NCI-H446 (cell line): ENCODE measurements at regions not wholly inside any gene's neighbourhood (a gene's known extent, or its start where the extent isn't known, plus 50 kb on each side); places are given as distances from the start of the nearest gene placed in this dataset.

ENCODE experiments used
- DNase-seq, 2 experiments: peaks; one replicate each; lab custom pipeline; 2025; lab: John Stamatoyannopoulos, UW

DNA sequence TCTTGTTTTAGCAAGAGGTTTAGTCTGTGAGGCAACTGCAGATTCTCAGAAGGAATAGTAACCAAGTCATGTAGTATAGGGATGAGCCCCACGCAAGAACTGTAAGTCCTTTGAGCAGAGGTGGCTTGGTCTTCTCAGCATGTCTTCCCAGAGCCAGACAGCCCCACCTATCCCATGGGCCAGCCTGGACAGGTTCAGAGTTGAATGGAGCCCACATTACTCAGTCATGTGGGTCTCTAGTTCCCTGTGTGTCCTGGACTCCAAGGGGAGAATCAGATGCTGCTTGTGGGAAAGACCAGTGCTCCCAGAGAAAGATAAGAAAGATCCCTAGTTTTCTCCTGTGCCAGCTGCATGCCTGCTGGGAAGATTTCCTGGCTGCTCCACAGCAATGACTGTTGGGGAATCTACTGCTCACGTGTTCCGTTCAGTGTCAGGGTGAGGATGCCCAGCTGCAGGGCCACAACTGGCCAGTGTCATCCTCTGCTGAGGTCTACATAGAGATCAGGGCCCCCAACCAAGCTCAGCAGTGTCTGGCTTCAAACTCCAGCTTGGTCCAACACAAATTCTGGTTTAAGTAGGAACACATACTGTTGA is 66.9 kb upstream of the UNC5B start:
- DNase-seq = no peak

DNA sequence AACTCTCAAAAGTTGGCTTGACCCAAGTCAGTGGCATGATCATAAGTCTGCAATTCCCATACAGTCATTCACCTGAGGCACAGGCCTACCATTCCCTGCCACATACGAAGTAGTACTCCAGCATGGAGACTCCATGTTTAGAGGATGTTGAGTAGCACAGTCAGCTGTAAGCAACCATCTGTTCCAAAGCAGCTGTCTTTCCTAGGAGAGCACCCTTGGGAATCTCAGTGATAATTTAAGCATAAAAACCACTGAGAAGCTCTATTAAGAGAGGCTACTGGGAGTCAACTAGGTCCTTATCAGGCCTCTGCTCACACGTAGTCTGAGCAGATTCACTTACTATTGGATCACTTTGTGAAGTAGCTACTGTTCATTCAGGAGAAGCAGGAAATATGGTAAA is 61.6 kb upstream of the UNC5B start:
- no peak for DNase-seq

DNA sequence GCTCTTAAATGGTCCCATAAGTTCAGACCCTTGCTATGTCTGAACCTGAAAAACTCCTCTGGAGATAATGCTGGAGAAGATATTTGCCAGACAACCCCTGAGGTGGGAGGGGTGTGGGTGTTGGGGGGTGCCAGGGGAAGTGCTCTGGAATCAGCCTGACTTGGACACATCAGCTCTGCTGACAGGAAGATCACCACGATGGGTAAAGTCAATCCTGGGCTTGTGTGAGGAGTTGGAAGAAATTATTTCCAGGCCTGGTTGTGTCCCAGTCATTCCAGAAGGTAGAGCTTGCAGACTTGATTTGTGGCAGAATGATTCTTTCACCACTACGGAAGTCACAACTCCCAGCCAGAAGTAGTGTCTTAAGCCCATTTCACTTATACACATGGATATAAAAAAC is 60.3 kb upstream of the UNC5B start:
- no peak for DNase-seq

DNA sequence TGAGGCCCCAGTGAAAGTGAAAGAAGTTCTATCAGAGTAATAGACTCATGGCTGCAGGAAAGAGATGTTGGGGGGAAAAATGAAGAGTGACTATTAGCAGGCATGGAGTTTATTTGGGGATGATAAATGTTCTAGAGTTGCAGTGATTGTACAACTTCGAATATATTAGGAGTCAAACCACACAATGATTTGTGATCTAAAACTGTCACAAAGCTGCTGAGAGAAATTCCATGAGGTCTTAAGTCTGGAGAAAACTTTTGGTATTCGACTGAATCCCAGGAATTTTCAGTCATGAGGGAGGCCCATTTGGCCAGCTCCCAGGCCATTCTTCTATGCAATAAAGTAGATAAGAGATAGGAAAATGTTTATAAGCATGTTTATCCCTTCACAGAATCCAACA is 55.9 kb upstream of the UNC5B start:
- DNase-seq = no peak

DNA sequence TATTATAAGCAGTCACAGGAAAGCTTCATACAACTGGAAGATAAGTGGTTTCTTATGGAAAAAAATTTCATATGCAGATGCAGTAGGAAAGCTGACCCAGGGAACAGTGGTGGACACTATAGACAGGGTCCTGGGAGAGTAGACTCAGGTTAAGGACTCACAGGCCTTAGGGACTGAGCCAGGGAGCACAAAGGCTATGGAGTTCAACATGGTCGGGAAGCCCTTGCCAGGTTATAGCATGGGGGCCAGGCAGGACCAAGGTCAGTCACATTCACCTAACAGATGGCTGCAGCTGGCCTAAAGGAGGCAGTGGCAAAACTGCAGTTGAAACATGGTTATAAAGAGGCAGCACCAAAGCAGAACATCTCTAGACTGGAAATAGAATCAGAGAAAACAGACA is 54.9 kb upstream of the UNC5B start:
- no peak for DNase-seq

DNA sequence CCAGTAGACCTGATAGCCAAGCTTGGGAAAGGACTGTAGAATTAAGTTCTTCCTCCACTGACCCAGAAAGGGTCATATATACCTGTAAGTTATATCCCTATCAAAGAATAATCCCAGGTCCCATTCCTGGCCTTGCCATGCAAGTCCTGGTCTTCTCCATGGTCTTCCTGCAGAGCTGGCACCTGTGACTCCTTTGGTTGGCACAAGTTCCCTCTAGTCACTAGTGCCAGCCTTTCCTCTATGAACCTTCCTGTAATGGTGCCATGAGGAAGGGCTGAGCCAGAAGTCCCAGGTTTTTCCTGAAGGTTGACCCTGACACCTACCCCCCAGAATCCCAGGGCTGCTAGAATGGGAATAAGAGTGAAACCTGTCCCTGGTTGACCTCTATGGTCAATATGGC is 54.1 kb upstream of the UNC5B start:
- no peak for DNase-seq

DNA sequence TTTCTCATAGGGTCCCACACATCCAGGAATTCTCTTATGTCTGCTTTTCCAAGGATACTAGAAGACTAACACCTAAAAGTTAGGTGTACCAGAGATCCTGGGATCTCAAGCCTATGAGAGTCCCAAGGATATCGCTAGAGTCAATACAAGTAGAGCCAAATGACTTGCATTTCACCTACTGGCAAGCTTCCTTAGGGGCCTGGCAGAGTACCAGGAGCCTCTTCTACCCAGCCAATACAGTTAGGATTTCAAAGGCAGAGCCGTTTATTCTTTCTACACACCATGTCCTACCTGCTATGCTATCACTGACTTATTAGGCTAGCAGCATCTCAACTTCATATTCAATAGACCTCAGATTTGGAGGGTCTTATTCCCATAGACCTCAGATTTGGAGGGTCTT is 53.5 kb upstream of the UNC5B start:
- DNase-seq = peak; percentile 7 to 17

DNA sequence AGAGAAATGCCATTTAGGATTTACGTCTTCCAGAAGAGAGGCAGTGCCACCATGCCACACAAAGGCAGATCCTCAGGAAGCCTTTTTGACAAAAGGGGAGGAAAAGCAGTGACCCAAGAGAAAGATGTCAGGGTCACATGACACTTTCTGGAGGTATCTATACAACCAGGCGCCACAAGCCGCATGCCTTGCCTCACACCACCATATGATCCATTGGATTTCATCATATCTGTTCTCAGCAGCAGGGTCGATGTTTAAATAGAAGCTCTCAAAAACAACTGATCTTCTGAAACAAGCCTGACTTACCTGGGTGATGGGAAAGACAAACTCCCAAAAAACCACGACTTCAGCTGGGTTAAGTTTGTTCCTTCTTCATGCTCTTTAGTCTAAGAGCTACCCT is 52.5 kb upstream of the UNC5B start:
- no peak for DNase-seq

DNA sequence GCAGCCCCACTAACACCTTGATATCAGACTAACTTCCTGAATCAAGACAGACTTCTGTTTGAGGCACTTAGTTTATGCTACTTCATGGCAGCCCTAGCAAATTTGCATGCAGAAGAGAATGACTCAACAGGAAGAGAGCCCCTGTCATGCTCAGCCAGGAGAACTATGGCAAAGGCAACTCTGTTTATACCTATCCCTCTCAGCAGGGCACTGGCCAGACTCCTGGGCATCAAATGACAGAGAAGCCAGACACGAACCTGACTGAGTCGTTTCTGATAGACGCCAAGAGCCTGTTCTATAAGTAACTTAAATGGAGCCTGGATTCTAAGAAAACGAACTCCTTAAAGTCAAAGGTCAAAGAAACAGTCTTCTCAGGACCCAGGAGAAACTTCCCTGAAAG is 50.9 kb upstream of the UNC5B start:
- DNase-seq = no peak
